Left ventricle myocardium inferior (tissue), 1 donor: ENCODE measurements at regions not wholly inside any gene's neighbourhood (a gene's known extent, or its start where the extent isn't known, plus 50 kb on each side); places are given as distances from the start of the nearest gene placed in this dataset.
"Not testable (repeated sequence)": the region's sequence is repeated elsewhere in the genome, so short reads cannot be mapped to it uniquely, and the experiment has no call there.

Source experiments
- DNase-seq: peaks from one replicate; pipeline ENCODE4 v3.0.0-alpha.2; 2020
- H3K27ac ChIP-seq: fragments of 200-600 bp; replicated peaks from 2 replicates; pipeline ENCODE4 v1.8.0; 2021
- H3K27me3 ChIP-seq: fragments of 200-600 bp; 2 replicates; pipeline ENCODE4 v1.8.0; 2021; ENCODE audit warnings: low read depth
- H3K36me3 ChIP-seq: fragments of 200-600 bp; 2 replicates; pipeline ENCODE4 v1.8.0; 2021
- H3K4me1 ChIP-seq: fragments of 200-600 bp; 2 replicates; pipeline ENCODE4 v1.8.0; 2021
- H3K4me3 ChIP-seq: fragments of 200-600 bp; 2 replicates; pipeline ENCODE4 v1.8.0; 2021; ENCODE audit warnings: mild to moderate bottlenecking, moderate library complexity
- H3K9me3 ChIP-seq: fragments of 200-600 bp; replicated peaks from 2 replicates; pipeline ENCODE4 v1.8.0; 2021
- intact Hi-C: fragments of 100-400 bp; cut with micrococcal nuclease; formaldehyde crosslinking; loops from one replicate; pipeline ENCODE4 v1.11.0; 2022
- TF ChIP-seq, protein P1 (sequence below): fragments of 200-600 bp; IDR thresholded peaks from 2 replicates; pipeline ENCODE4 v1.8.0; 2021; ENCODE audit warnings: antibody characterized with exemption, mild to moderate bottlenecking, borderline replicate concordance
- donor health status: DM: no; HTN: yes; CAD: no; lungs with severe emphysema.

- H3K27ac ChIP-seq, result no peak overlapping the region
- no peak for DNase-seq
- H3K36me3 ChIP-seq, result no peaks in the 10 kb centered on the region
- intact Hi-C loops, result no loop called here
- TF ChIP-seq, protein P1, sequence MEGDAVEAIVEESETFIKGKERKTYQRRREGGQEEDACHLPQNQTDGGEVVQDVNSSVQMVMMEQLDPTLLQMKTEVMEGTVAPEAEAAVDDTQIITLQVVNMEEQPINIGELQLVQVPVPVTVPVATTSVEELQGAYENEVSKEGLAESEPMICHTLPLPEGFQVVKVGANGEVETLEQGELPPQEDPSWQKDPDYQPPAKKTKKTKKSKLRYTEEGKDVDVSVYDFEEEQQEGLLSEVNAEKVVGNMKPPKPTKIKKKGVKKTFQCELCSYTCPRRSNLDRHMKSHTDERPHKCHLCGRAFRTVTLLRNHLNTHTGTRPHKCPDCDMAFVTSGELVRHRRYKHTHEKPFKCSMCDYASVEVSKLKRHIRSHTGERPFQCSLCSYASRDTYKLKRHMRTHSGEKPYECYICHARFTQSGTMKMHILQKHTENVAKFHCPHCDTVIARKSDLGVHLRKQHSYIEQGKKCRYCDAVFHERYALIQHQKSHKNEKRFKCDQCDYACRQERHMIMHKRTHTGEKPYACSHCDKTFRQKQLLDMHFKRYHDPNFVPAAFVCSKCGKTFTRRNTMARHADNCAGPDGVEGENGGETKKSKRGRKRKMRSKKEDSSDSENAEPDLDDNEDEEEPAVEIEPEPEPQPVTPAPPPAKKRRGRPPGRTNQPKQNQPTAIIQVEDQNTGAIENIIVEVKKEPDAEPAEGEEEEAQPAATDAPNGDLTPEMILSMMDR, result no peak
- no peaks in the 10 kb centered on the region for H3K9me3 ChIP-seq
- no peaks in the 10 kb centered on the region for H3K27me3 ChIP-seq
- no peaks in the 10 kb centered on the region for H3K4me1 ChIP-seq
- H3K4me3 ChIP-seq, result no peak overlapping the region
Measured at GRCh38 chr3:115204475-115204874, 57.4 kb upstream of the ZBTB20 start.

GRCh38 chr3:115208066-115208750, 61.1 kb upstream of the ZBTB20 start:
- TF ChIP-seq, protein P1, result no peak
- Histone ChIP-seq H3K4me1 (no peaks in the 10 kb centered on the region), H3K4me3 (no peak overlapping the region), H3K27ac (no peak overlapping the region), H3K36me3 (no peaks in the 10 kb centered on the region), H3K27me3 (no peaks in the 10 kb centered on the region), H3K9me3 (no peaks in the 10 kb centered on the region)
- intact Hi-C loops, result no loop called here
- DNase-seq, result no peak

- Histone ChIP-seq H3K36me3 (no peaks in the 10 kb centered on the region), H3K27ac (no peak overlapping the region), H3K4me1 (no peaks in the 10 kb centered on the region), H3K9me3 (no peaks in the 10 kb centered on the region), H3K4me3 (no peak overlapping the region), H3K27me3 (no peaks in the 10 kb centered on the region)
- no peak for DNase-seq
- intact Hi-C loops, result loop anchor here (10.0 kb wide), 1 partner anchor 573 kb away; no protein-coding TSS in a partner anchor
- TF ChIP-seq, protein P1, result no peak
Measured at GRCh38 chr3:115211810-115212492, 64.9 kb upstream of the ZBTB20 start.

DNA sequence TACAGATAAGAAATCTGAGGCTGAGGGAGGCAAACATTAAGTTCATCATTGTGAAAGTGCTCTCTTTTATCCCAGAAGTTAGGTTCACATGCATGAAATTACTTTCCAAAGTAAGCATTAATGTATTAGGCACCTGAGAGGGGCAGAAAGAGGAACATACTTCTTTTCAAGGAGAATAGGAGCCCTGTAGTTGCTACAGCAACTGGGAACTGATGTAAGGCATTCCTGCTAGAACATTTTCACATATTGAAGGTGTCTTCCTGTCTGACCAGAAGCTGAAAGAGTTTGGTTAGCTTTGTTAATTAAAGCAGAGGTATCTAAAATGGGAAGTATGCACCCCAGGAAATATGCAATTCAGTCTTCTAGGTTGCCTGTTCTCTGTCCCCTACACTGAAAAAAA, 65.5 kb upstream of the ZBTB20 start:
- Histone ChIP-seq H3K27me3 (no peaks in the 10 kb centered on the region), H3K4me1 (peaks cover under 1% of the 10 kb centered on the region), H3K4me3 (no peak overlapping the region), H3K36me3 (no peaks in the 10 kb centered on the region), H3K27ac (no peak overlapping the region), H3K9me3 (no peaks in the 10 kb centered on the region)
- DNase-seq, result no peak
- TF ChIP-seq, protein P1, result no peak
- intact Hi-C loops, result loop anchor here (10.0 kb wide), 1 partner anchor 572 kb away; no protein-coding TSS in a partner anchor

DNA sequence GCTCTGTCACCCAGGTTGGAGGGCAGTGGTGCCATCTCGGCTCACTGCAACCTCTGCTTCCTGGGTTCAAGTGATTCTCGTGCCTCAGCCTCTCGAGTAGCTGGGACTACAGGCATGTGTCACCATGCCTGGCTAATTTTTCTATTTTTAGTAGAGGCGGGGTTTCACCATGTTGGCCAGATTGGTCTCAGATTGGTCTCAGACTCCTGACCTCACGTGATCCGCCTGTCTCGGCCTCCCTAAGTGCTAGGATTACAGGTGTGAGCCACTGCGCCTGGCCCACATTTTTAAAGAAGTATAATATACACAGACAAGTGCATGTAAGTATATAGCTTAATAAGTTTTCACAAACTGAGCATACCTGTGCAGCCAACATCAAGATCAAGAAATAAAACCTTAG, 66.0 kb upstream of the ZBTB20 start:
- H3K27ac ChIP-seq, result not testable (repeated sequence)

GRCh38 chr3:115217292-115217677, 70.2 kb upstream of the ZBTB20 start:
- H3K27ac ChIP-seq, result no peak overlapping the region
- no peaks in the 10 kb centered on the region for H3K36me3 ChIP-seq
- peaks cover 25% of the 10 kb centered on the region for H3K4me1 ChIP-seq
- intact Hi-C loops, result loop anchor here (5.0 to 10.0 kb wide), 2 partner anchors 475 to 568 kb away; no protein-coding TSS in a partner anchor
- H3K27me3 ChIP-seq, result no peaks in the 10 kb centered on the region
- TF ChIP-seq, protein P1, result no peak
- H3K9me3 ChIP-seq, result no peaks in the 10 kb centered on the region
- no peak for DNase-seq
- H3K4me3 ChIP-seq, result no peak overlapping the region

More for the DNA sequence above, 66.0 kb upstream of the ZBTB20 start:
- not testable (repeated sequence) for H3K4me3 ChIP-seq, H3K4me1 ChIP-seq, H3K36me3 ChIP-seq, H3K9me3 ChIP-seq, H3K27me3 ChIP-seq, DNase-seq
- intact Hi-C loops, result loop anchor here (10.0 kb wide), 1 partner anchor 572 kb away; no protein-coding TSS in a partner anchor
